ENCODE measurements at regions not wholly inside any gene's neighbourhood (a gene's known extent, or its start where the extent isn't known, plus 50 kb on each side); places are given as distances from the start of the nearest gene placed in this dataset.

DNA sequence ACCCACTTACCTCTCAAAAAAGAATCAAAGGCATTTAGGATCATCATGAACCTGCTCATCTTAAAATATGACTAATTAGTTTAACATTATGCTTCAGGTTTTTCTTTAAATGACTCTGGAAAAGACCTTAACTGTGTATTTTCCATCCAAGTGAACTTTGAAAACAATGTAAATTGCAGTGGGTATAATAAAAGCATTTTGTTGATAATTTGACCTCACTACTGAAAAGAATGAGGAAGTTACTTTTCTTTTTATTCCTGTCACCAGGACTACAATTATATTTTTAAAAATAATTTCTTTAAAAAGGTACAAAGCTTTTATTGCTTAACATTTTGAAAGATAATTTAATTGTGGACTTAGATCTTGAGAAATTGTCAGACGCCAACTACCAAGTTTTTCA, 249.9 kb downstream of the ALX1 start:
- no peak for TF ChIP-seq HOXA7 (CRISPR knock-in tag; IDR thresholded peaks at IDR 0.05; ENCODE audit: borderline replicate concordance)
- TF ChIP-seq ZFP41 (tag by site-specific recombination; IDR thresholded peaks at IDR 0.05; ENCODE audit: borderline replicate concordance) = no peak
- no peak for TF ChIP-seq CTCF (tag by site-specific recombination; IDR thresholded peaks at IDR 0.05)
- no peak for TF ChIP-seq YY1 (tag by site-specific recombination; IDR thresholded peaks at IDR 0.05)
- no peak for TF ChIP-seq ZNF350 (tag by site-specific recombination; IDR thresholded peaks at IDR 0.05)

All from HEK293 (cell line).